NCI-H510A treated with DMSO at 0.1 percent for 48 hours (cell line): ENCODE measurements at regions not wholly inside any gene's neighbourhood (a gene's known extent, or its start where the extent isn't known, plus 50 kb on each side); places are given as distances from the start of the nearest gene placed in this dataset.
"Not testable (repeated sequence)": the region's sequence is repeated elsewhere in the genome, so short reads cannot be mapped to it uniquely, and the experiment has no call there.

Source experiments
- DNase-seq: peaks from one replicate; lab custom pipeline; 2025; lab: John Stamatoyannopoulos, UW

DNA sequence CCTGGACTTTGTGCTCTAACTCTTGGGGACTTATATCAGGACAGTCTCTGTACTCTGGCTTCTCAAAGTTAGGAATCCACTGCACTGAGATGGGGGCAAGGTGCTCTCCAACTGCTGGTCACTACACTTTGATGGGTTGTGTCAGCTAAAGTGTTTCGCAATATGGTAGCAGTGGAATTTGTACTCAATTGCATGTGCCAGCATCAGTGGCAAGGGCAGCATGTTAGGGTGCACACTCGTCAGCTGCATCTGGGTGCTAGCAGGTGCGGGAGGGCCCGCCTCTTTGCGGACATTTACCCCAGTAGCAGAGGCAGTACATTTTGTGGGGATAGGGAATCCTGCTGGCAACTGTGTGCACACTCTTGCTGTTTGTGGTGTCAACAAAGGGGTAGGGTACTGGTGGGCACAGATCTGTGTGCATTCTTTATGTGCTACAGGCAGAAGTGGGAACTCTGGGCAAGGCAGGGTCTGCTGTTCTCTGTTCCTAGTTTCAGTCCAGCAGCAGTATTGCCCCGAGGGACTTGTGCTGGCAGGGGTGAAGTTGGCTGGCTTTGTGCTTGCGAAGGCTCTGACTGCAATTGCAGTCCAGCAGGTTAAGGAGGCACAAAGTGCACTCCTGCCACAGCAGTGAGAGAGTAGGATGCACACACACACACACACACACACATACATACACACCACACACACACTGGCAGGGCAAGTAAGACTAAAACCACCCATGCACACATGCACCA lies 924.8 kb upstream of the CDH9 start:
- no peak for DNase-seq

GRCh38 chr5:27962198-27962597 lies 923.8 kb upstream of the CDH9 start:
- no peak for DNase-seq

- no peak for DNase-seq
Measured at GRCh38 chr5:27947088-27947487, 908.7 kb upstream of the CDH9 start.

DNA sequence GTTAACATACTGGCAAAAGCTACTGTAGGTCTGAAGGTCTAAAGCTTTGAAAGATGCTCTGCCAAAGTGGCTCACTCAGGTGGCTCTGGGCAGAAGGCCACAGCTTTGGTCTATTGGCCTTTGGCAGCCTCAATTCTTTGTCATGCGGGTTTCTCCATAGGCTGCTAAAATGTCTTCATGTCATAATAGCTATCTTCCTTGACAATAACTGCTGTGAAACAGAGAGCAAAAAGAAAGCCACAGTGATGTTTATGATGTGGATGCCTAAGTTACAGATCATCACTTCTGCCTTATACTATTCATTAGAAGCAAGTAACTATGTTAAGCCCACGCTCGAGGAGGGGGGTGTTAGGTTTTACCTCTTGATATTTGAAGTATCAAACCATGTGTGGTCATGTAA lies 906.1 kb upstream of the CDH9 start:
- no peak for DNase-seq

GRCh38 chr5:27938989-27939388 lies 900.6 kb upstream of the CDH9 start:
- no peak for DNase-seq

- DNase-seq: no peak
Measured at GRCh38 chr5:27928060-27928459, 889.7 kb upstream of the CDH9 start.

- DNase-seq: no peak
Measured at GRCh38 chr5:27911216-27911615, 872.8 kb upstream of the CDH9 start.

DNA sequence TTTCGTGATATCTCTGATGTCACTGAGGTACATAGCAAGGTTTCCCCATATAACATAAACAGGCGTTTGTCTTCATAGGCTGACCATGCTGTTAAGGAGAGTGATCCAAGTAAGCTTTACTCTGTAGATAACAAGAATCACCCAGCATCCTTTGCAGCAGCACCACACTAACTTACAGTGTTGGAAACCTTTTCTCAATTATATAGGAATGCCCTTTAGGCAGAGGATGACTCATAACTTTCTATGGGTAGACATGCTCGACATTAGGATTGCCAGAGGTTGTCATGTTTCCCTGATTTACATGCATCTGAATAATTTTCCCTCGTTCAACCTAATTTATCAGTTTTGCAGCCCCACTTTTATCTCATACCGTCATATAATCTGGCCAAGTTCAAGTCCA lies 870.0 kb upstream of the CDH9 start:
- no peak for DNase-seq

GRCh38 chr5:27906931-27907601 lies 868.7 kb upstream of the CDH9 start:
- no peak for DNase-seq

GRCh38 chr5:27906481-27906880 lies 868.1 kb upstream of the CDH9 start:
- no peak for DNase-seq

DNA sequence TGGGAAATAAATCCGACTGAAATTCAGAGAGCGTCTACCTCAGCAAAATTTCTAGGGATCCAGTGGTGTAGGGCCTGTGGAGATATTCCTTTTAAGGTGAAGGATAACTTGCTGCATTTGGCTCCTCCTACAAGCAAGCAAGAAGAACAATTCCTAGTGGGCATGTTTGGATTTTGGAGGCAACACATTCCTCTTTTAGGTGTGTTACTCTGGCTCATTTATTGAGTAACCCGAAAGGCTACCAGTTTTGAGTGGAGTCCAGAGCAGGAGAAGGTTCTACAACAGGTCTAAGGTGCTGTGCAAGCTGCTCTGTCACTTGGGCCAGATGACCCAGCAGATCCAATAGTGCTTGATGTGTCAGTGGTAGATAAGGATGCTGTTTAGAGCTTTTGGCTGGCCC lies 862.4 kb upstream of the CDH9 start:
- DNase-seq: no peak

DNA sequence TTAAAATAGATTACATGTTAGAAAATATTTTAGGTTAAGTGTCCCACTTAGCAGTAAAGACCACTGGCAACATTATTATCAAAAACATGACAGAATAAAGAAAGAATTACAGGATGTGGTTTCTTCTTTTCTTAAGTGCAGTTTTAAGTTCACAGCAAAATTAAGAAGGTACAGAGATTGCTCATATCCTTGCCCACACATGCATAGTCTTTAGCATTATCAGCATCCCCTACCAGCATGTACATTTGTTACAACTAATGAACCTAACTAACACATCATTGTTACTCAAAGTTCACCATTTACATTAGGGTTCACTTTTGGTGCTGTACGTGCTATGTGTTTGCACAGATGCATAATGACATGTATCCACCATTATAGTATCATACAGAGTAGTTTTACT lies 837.7 kb upstream of the CDH9 start:
- DNase-seq: no peak

- no peak for DNase-seq
Measured at GRCh38 chr5:27875148-27875547, 836.8 kb upstream of the CDH9 start.

DNA sequence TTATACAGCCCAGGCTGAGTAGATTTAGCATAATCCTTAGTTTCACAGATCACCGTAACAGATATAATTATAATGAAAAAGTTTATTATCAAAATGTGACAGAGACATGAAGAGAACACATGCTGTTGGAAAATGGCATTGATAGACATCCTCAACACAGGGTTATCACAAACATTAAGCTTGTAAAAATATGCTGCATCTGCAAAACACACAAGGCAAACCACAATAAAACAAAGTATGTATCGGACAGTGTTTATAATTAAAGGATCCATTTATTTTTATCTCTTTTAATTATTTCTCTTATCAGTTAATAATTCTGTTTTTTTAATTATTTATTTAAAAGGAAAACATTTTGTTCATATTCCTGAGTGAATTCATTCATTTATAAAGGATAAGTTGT lies 829.9 kb upstream of the CDH9 start:
- no peak for DNase-seq

GRCh38 chr5:27855491-27855890 lies 817.1 kb upstream of the CDH9 start:
- DNase-seq: no peak

- DNase-seq: no peak
Measured at GRCh38 chr5:27854243-27854852, 816.0 kb upstream of the CDH9 start.

DNA sequence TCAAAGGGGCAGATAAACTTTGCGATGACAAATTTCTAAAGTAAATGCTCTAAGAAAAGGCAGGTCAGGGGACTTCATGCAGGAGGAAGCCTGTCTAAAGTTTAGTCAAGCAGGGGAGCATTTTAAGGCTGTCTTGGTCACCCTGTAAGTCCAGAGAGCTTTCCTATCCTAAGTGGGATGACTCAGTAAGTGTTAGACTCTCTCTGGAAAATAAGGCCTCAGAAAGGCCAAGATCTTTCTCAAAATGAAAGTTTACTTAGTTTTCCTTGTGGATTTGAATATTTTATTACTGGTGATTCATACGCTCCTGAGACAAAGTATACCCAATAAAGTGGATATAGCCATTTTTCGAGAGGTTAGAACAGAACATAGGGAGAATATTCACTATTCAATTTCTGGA lies 806.9 kb upstream of the CDH9 start:
- DNase-seq: no peak

DNA sequence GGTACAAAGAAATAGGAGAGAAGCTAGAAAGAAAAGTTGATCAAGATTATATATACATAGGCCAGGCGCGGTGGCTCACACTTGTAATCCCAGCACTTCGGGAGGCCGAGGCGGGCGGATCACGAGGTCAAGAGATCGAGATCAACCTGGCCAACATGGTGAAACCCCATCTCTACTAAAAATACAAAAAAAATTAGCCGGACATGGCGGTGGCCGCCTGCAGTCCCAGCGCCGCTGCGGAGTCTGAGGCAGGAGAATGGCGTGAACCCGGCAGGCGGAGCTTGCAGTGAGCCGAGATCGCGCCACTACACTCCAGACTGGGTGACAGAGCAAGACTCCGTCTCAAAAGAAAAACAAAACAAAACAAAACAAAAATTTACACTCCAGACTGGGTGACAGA lies 798.3 kb upstream of the CDH9 start:
- not testable (repeated sequence) for DNase-seq

GRCh38 chr5:27832886-27833285 lies 794.5 kb upstream of the CDH9 start:
- no peak for DNase-seq

GRCh38 chr5:27830546-27830945 lies 792.2 kb upstream of the CDH9 start:
- no peak for DNase-seq

- DNase-seq: no peak
Measured at GRCh38 chr5:27821681-27822080, 783.3 kb upstream of the CDH9 start.

DNA sequence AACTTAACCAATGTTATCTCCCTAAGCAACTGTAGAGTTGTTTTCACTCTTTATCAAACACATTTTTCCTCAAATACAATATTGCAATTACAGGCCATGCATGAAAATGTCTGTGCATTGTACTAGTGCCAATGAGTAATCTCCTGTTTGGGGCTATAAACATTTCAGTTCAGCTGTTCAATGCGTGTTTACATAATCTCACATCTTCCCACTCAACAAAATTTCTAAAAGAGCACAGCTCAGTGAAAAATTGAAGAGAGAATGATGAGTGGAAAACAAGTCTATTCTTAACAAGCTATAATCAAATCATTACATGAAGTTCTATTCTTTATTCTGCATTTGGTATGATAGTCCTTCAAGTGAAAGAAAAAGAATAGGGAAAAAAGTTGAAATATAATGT lies 780.5 kb upstream of the CDH9 start:
- DNase-seq: no peak

GRCh38 chr5:27814983-27815382 lies 776.6 kb upstream of the CDH9 start:
- no peak for DNase-seq

- no peak for DNase-seq
Measured at GRCh38 chr5:27814286-27814685, 775.9 kb upstream of the CDH9 start.
